DND-41 (cell line): ENCODE measurements at regions not wholly inside any gene's neighbourhood (a gene's known extent, or its start where the extent isn't known, plus 50 kb on each side); places are given as distances from the start of the nearest gene placed in this dataset.

Source experiments
- ATAC-seq: fragments of 200-7000 bp; cut with Tn5 transposase; 3 replicates; pipeline ENCODE4 v1.9.1; 2021; ENCODE audit warnings: low read depth; ENCODE audit not compliant: insufficient read depth
- DNase-seq: peaks from one replicate; pipeline ENCODE4 v3.0.0-alpha.2; 2020
- H2AFZ ChIP-seq: 2 replicates; pipeline ENCODE4 v1.6.0; 2012; ENCODE audit warnings: low read depth, low read length
- H3K27ac ChIP-seq: 2 replicates; pipeline ENCODE4 v1.5.1; 2012; ENCODE audit warnings: low read length, inconsistent platforms
- H3K27me3 ChIP-seq: fragments of 200-600 bp; sonication (generic); 2 replicates; pipeline ENCODE4 v1.6.0; 2012; ENCODE audit warnings: low read length, mild to moderate bottlenecking, inconsistent platforms; ENCODE audit not compliant: insufficient read depth, poor library complexity
- H3K36me3 ChIP-seq: 2 replicates; pipeline ENCODE4 v1.5.1; 2012; ENCODE audit warnings: low read length, inconsistent platforms; ENCODE audit not compliant: insufficient read depth
- H3K4me1 ChIP-seq: 2 replicates; pipeline ENCODE4 v1.5.1; 2012; ENCODE audit warnings: mild to moderate bottlenecking, low read length; ENCODE audit not compliant: insufficient read depth
- H3K4me2 ChIP-seq: 2 replicates; pipeline ENCODE4 v1.6.0; 2012; ENCODE audit warnings: mild to moderate bottlenecking, moderate library complexity, low read length, inconsistent platforms; ENCODE audit not compliant: insufficient read depth
- H3K4me3 ChIP-seq, 2 experiments: fragments of 200-600 bp in 1 of 2; shearing (Covaris generic) in 1 of 2; 2 replicates each; pipeline ENCODE4 v1.5.1; 2012 to 2016; ENCODE audit warnings: inconsistent platforms in 2 of 2, low read length in 2 of 2, mild to moderate bottlenecking in 2 of 2, low read depth in 1 of 2, moderate library complexity in 1 of 2
- H3K79me2 ChIP-seq: 2 replicates; pipeline ENCODE4 v1.6.0; 2012; ENCODE audit warnings: low read length, inconsistent platforms; ENCODE audit not compliant: insufficient read depth
- H3K9ac ChIP-seq: 2 replicates; pipeline ENCODE4 v1.6.0; 2012; ENCODE audit warnings: low read depth, mild to moderate bottlenecking, inconsistent platforms, low read length, moderate library complexity
- H3K9me3 ChIP-seq: 2 replicates; pipeline ENCODE4 v1.5.1; 2012; ENCODE audit warnings: low read length, moderate library complexity, mild to moderate bottlenecking, inconsistent platforms; ENCODE audit not compliant: insufficient read depth, severe bottlenecking
- H4K20me1 ChIP-seq: 2 replicates; pipeline ENCODE4 v1.6.0; 2012; ENCODE audit warnings: low read length; ENCODE audit not compliant: insufficient read depth
- EZH2 ChIP-seq: IDR thresholded peaks from 3 replicates; pipeline ENCODE4 v1.6.1; 2012; ENCODE audit warnings: borderline replicate concordance, low read depth, mild to moderate bottlenecking, moderate library complexity, low read length, inconsistent platforms; ENCODE audit not compliant: severe bottlenecking
- TF ChIP-seq, protein P1 (sequence below): IDR thresholded peaks from 2 replicates; pipeline ENCODE4 v1.5.1; 2012; ENCODE audit warnings: borderline replicate concordance, low read length, moderate library complexity, mild to moderate bottlenecking; ENCODE audit not compliant: poor library complexity, severe bottlenecking; ENCODE audit errors: extremely low read depth

- Histone ChIP-seq H3K9ac (no peak overlapping the region), H3K36me3 (no peaks in the 10 kb centered on the region), H3K9me3 (no peaks in the 10 kb centered on the region), H3K79me2 (no peaks in the 10 kb centered on the region), H3K4me2 (no peak overlapping the region), H3K4me3 (no peak overlapping the region), H3K27me3 (no peaks in the 10 kb centered on the region), H4K20me1 (no peaks in the 10 kb centered on the region), H2AFZ (no peak overlapping the region), H3K27ac (no peak overlapping the region), H3K4me1 (no peaks in the 10 kb centered on the region)
- DNase-seq (no peak), ATAC-seq (no peak)
- TF ChIP-seq, protein P1, sequence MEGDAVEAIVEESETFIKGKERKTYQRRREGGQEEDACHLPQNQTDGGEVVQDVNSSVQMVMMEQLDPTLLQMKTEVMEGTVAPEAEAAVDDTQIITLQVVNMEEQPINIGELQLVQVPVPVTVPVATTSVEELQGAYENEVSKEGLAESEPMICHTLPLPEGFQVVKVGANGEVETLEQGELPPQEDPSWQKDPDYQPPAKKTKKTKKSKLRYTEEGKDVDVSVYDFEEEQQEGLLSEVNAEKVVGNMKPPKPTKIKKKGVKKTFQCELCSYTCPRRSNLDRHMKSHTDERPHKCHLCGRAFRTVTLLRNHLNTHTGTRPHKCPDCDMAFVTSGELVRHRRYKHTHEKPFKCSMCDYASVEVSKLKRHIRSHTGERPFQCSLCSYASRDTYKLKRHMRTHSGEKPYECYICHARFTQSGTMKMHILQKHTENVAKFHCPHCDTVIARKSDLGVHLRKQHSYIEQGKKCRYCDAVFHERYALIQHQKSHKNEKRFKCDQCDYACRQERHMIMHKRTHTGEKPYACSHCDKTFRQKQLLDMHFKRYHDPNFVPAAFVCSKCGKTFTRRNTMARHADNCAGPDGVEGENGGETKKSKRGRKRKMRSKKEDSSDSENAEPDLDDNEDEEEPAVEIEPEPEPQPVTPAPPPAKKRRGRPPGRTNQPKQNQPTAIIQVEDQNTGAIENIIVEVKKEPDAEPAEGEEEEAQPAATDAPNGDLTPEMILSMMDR: no peak
- no peak for TF ChIP-seq EZH2
Measured at GRCh38 chr5:173671121-173671949, 54.9 kb upstream of the BOD1 start.

DNA sequence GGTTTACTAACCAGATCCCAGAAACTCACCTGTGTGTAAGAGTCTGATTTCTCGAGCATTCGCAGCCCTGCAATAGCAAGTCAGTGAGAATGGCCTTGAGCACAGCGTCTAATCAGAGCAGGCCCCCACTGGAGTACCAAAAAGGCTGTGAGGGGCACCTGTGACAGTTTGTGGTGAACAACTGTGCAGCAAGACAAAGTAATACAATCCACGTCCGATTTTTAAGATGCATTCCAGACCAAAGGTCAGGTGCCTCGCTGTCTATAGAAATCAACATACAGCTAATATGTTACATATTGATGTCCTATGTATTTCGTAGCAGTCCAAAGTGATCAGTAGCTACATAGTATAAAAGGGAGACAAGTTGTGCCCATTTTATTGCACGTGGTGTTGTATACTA lies 55.7 kb upstream of the BOD1 start:
- H3K79me2 ChIP-seq: no peaks in the 10 kb centered on the region
- ATAC-seq (no peak), DNase-seq (no peak)
- no peak overlapping the region for H2AFZ ChIP-seq
- H3K4me3 ChIP-seq: no peak overlapping the region
- no peaks in the 10 kb centered on the region for H3K4me1 ChIP-seq
- no peak overlapping the region for H3K4me2 ChIP-seq
- H3K9me3 ChIP-seq: no peaks in the 10 kb centered on the region
- H3K9ac ChIP-seq: no peak overlapping the region
- no peak overlapping the region for H3K27ac ChIP-seq
- no peak for TF ChIP-seq EZH2
- TF ChIP-seq, protein P1: no peak
- no peaks in the 10 kb centered on the region for H3K27me3 ChIP-seq
- no peaks in the 10 kb centered on the region for H4K20me1 ChIP-seq
- H3K36me3 ChIP-seq: no peaks in the 10 kb centered on the region

DNA sequence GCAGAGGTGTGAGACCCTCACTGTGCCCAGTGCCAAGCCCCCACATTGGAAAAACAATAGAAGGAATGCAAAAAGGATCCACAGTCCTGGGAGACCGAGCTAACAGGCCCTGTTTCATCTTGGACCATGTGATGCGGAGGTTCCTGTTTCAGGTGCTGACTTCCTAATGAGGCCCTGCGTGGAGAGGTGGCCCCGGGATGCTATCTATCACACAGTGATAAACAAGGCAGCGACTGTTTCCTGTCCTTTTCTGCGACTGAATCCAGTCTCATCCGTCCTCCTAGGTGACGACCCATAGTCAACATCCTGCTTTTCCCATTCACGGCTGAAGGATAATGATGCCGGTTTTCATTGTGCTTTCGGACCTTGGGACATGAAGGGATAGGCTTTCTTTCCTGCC lies 56.4 kb upstream of the BOD1 start:
- Histone ChIP-seq H3K9ac (no peak overlapping the region), H3K4me1 (no peaks in the 10 kb centered on the region), H3K9me3 (no peaks in the 10 kb centered on the region), H2AFZ (no peak overlapping the region), H3K4me2 (no peak overlapping the region), H3K27ac (no peak overlapping the region), H3K4me3 (no peak overlapping the region), H3K36me3 (no peaks in the 10 kb centered on the region), H3K79me2 (no peaks in the 10 kb centered on the region), H4K20me1 (no peaks in the 10 kb centered on the region), H3K27me3 (no peaks in the 10 kb centered on the region)
- no peak for TF ChIP-seq EZH2
- TF ChIP-seq, protein P1: no peak
- no peak for DNase-seq
- ATAC-seq: no peak
